ENCODE measurements at regions not wholly inside any gene's neighbourhood (a gene's known extent, or its start where the extent isn't known, plus 50 kb on each side); places are given as distances from the start of the nearest gene placed in this dataset.

- TF ChIP-seq RELA (IDR thresholded peaks at IDR 0.05; ENCODE audit: borderline replicate concordance, partially characterized antibody) = no peak
- TF ChIP-seq CTCF (IDR thresholded peaks at IDR 0.05 in 2 of 3, conservative IDR thresholded peaks at IDR 0.05 in 1 of 3; ENCODE audit: control insufficient read depth in 2 of 3, extremely low read depth in 1 of 3, insufficient read depth in 1 of 3, low read depth in 3 of 3, low read length in 3 of 3) = no peak
- no peak for TF ChIP-seq ZZZ3 (IDR thresholded peaks at IDR 0.05; ENCODE audit: control insufficient read depth, insufficient read length, low read depth)
- no peak for TF ChIP-seq NR2C2 (IDR thresholded peaks at IDR 0.05; ENCODE audit: borderline replicate concordance, control insufficient read depth, insufficient read length, low read depth)
These were observed 83.9 kb upstream of the MAPRE2 start for GRCh38 chr18:34957119-34957863.
